A673 (cell line): ENCODE measurements at regions not wholly inside any gene's neighbourhood (a gene's known extent, or its start where the extent isn't known, plus 50 kb on each side); places are given as distances from the start of the nearest gene placed in this dataset.
"Not testable (repeated sequence)": the region's sequence is repeated elsewhere in the genome, so short reads cannot be mapped to it uniquely, and the experiment has no call there.

Source experiments
- BruUV-seq: library from RNA; stranded (reverse); fragments of 400-500 nt; replicated peaks from 2 replicates; lab custom pipeline; 2021; lab: Mats Ljungman, UMichigan
- CTCF ChIA-PET: fragments of 300-600 bp; sonication (Branson Sonifier 250); formaldehyde crosslinking; loops from one replicate; lab custom pipeline; 2022; ENCODE audit warnings: antibody characterized with exemption; lab: Charles Lee
- POLR2A ChIA-PET: fragments of 300-600 bp; sonication (Branson Sonifier 250); formaldehyde crosslinking; loops from one replicate; lab custom pipeline; 2022; ENCODE audit warnings: antibody characterized with exemption; ENCODE audit not compliant: low non-redundant PET; lab: Charles Lee
- DNase-seq: peaks from one replicate; pipeline ENCODE4 v3.0.0-alpha.2; 2015; ENCODE audit warnings: low spot score
- H3K27ac ChIP-seq: fragments of 200-600 bp; sonication (generic); 2 replicates; pipeline ENCODE4 v1.5.1; 2016; ENCODE audit warnings: mixed run types, low read depth, mild to moderate bottlenecking, mixed read lengths, antibody characterized with exemption, low read length; ENCODE audit not compliant: poor library complexity, severe bottlenecking
- H3K27me3 ChIP-seq: fragments of 200-600 bp; sonication (generic); replicated peaks from 2 replicates; pipeline ENCODE4 v1.6.1; 2017; ENCODE audit warnings: mixed run types, low read depth, mild to moderate bottlenecking, mixed read lengths, antibody characterized with exemption, low read length; ENCODE audit not compliant: insufficient read depth, poor library complexity
- H3K36me3 ChIP-seq: fragments of 200-600 bp; sonication (generic); 2 replicates; pipeline ENCODE4 v1.6.1; 2016; ENCODE audit warnings: mixed run types, mild to moderate bottlenecking, mixed read lengths, antibody characterized with exemption, low read length; ENCODE audit not compliant: insufficient read depth, poor library complexity, severe bottlenecking
- H3K4me1 ChIP-seq: fragments of 200-600 bp; sonication (generic); 2 replicates; pipeline ENCODE4 v1.6.1; 2017; ENCODE audit warnings: mixed run types, mild to moderate bottlenecking, mixed read lengths, antibody characterized with exemption, low read length; ENCODE audit not compliant: insufficient read depth, poor library complexity, severe bottlenecking
- H3K4me3 ChIP-seq: fragments of 200-600 bp; sonication (generic); 2 replicates; pipeline ENCODE4 v1.5.1; 2016; ENCODE audit warnings: low read depth, mixed run types, mild to moderate bottlenecking, mixed read lengths, low read length; ENCODE audit not compliant: poor library complexity, severe bottlenecking
- H3K9me3 ChIP-seq: fragments of 200-600 bp; sonication (generic); 2 replicates; pipeline ENCODE4 v1.6.1; 2016; ENCODE audit warnings: mixed run types, low read depth, mild to moderate bottlenecking, mixed read lengths, antibody characterized with exemption, low read length; ENCODE audit not compliant: poor library complexity, severe bottlenecking
- EZH2 ChIP-seq: fragments of 200-600 bp; sonication (generic); IDR thresholded peaks from 2 replicates; pipeline ENCODE4 v1.6.1; 2017; ENCODE audit warnings: borderline replicate concordance, low read depth, mild to moderate bottlenecking, mixed read lengths, antibody characterized with exemption, low read length; ENCODE audit not compliant: poor library complexity, severe bottlenecking
- intact Hi-C: fragments of 100-400 bp; cut with micrococcal nuclease; formaldehyde crosslinking; loops from one replicate; pipeline ENCODE4 v1.10.0; 2022; ENCODE audit not compliant: unreplicated experiment
- TF ChIP-seq, protein P1 (sequence below): fragments of 300-800, 200-600 bp; sonication (generic); conservative IDR thresholded peaks from 2 replicates; pipeline ENCODE4 v1.5.1; 2017; ENCODE audit warnings: low read depth, mild to moderate bottlenecking, antibody characterized with exemption, low read length, moderate library complexity, mixed read lengths

DNA sequence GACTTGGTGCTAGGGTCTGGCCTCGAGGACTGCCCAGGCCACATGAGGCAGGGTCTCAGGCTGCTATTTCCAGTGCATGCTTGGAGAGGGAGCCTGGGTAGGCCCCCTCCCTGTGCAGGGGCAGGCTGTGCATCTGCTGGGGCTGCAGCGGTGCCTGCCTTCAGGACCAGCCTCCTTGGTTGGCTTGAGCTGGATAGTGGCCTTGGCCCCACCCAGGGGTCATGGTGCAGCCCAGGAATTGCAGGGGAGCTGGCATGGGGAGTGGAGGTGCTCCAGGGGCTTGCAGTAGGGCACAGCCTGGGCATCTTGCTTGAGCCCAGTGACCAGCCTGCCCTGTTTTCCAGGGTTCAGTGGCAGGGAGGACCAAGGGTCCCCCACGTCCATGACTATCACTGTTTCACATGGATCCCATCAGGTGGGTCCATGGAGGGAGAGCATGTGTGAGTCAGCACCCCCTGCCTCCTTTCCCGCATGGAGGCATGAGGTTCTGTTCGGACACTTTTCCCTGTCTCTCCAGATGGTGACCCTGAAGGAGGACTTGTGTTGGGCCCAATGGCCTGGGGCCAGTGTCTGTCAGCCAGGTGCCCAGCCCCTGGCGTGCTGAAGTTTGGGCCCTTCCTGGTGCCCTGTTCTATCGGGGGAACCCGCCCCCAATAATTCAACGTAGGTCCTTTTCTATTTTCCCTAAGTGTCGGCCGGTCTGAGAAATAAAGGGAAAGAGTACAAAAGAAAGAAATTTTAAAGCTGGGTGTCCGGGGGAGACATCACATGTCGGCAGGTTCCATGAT lies 218.6 kb downstream of the SNRPN start:
- no peaks in the 10 kb centered on the region for H3K36me3 ChIP-seq
- ChIA-PET CTCF (no interaction called here), POLR2A (no interaction called here)
- peaks cover 33% of the 10 kb centered on the region for H3K9me3 ChIP-seq
- no peak for TF ChIP-seq EZH2
- TF ChIP-seq, protein P1, sequence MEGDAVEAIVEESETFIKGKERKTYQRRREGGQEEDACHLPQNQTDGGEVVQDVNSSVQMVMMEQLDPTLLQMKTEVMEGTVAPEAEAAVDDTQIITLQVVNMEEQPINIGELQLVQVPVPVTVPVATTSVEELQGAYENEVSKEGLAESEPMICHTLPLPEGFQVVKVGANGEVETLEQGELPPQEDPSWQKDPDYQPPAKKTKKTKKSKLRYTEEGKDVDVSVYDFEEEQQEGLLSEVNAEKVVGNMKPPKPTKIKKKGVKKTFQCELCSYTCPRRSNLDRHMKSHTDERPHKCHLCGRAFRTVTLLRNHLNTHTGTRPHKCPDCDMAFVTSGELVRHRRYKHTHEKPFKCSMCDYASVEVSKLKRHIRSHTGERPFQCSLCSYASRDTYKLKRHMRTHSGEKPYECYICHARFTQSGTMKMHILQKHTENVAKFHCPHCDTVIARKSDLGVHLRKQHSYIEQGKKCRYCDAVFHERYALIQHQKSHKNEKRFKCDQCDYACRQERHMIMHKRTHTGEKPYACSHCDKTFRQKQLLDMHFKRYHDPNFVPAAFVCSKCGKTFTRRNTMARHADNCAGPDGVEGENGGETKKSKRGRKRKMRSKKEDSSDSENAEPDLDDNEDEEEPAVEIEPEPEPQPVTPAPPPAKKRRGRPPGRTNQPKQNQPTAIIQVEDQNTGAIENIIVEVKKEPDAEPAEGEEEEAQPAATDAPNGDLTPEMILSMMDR, result no peak
- no TSS peak for BruUV-seq
- H3K27me3 ChIP-seq, result no peaks in the 10 kb centered on the region
- H3K27ac ChIP-seq, result no peak overlapping the region
- no peak overlapping the region for H3K4me3 ChIP-seq
- intact Hi-C loops, result no loop called here
- no peak for DNase-seq
- no peaks in the 10 kb centered on the region for H3K4me1 ChIP-seq

- peaks cover 36% of the 10 kb centered on the region for H3K9me3 ChIP-seq
- CTCF ChIA-PET, DNase-seq, H3K4me3 ChIP-seq, H3K27ac ChIP-seq, H3K27me3 ChIP-seq, BruUV-seq, H3K4me1 ChIP-seq, intact Hi-C loops, H3K36me3 ChIP-seq, POLR2A ChIA-PET: not testable (repeated sequence)
Observed at GRCh38 chr15:25174149-25174548, 219.4 kb downstream of the SNRPN start.

GRCh38 chr15:25175033-25175788 lies 220.4 kb downstream of the SNRPN start:
- Histone ChIP-seq H3K27me3 (no peaks in the 10 kb centered on the region), H3K36me3 (no peaks in the 10 kb centered on the region), H3K4me3 (no peak overlapping the region), H3K27ac (no peak overlapping the region), H3K4me1 (no peaks in the 10 kb centered on the region), H3K9me3 (peaks cover 39% of the 10 kb centered on the region)
- intact Hi-C loops, result no loop called here
- CTCF ChIA-PET, result no interaction called here
- POLR2A ChIA-PET, result no interaction called here
- TF ChIP-seq EZH2, result no peak
- TF ChIP-seq, protein P1, result no peak
- no TSS peak for BruUV-seq
- DNase-seq, result no peak
